PC-3 (cell line): ENCODE measurements at regions not wholly inside any gene's neighbourhood (a gene's known extent, or its start where the extent isn't known, plus 50 kb on each side); places are given as distances from the start of the nearest gene placed in this dataset.

ENCODE experiments used
- CTCF ChIP-seq: fragments of 300-600 bp; sonication (generic); conservative IDR thresholded peaks from 2 replicates; pipeline ENCODE4 v1.5.1; 2017; ENCODE audit warnings: antibody characterized with exemption, low read depth, mild to moderate bottlenecking, low read length
- EZH2 ChIP-seq: fragments of 300-600 bp; sonication (generic); IDR thresholded peaks from one replicate; pipeline ENCODE4 v1.6.1; 2017; ENCODE audit warnings: antibody characterized with exemption, mild to moderate bottlenecking, low read length; ENCODE audit not compliant: unreplicated experiment

GRCh38 chr18:24937639-24938275 lies 414.2 kb downstream of the ZNF521 start:
- TF ChIP-seq EZH2 (no peak), CTCF (no peak)
